Neutrophil (primary cell): ENCODE measurements at regions not wholly inside any gene's neighbourhood (a gene's known extent, or its start where the extent isn't known, plus 50 kb on each side); places are given as distances from the start of the nearest gene placed in this dataset.
"Not testable (repeated sequence)": the region's sequence is repeated elsewhere in the genome, so short reads cannot be mapped to it uniquely, and the experiment has no call there.

ENCODE experiments used
- H3K27ac ChIP-seq: fragments of 200-600 bp; sonication (generic); 2 replicates; pipeline ENCODE4 v1.5.1; 2016; ENCODE audit warnings: mild to moderate bottlenecking, moderate library complexity
- H3K27me3 ChIP-seq: fragments of 200-600 bp; sonication (generic); 2 replicates; pipeline ENCODE4 v1.6.0; 2016; ENCODE audit warnings: mild to moderate bottlenecking
- H3K36me3 ChIP-seq: fragments of 200-600 bp; sonication (generic); 2 replicates; pipeline ENCODE4 v1.5.1; 2017
- H3K4me1 ChIP-seq, 2 experiments: fragments of 200-600 bp in 1 of 2; sonication (generic) in 1 of 2; 1 replicate in 1 of 2; 2 replicates in 1 of 2; pipeline versions ENCODE4 v1.5.1 to v1.6.1; 2013 to 2016; ENCODE audit warnings: low read depth in 1 of 2, low read length in 1 of 2, mild to moderate bottlenecking in 1 of 2, moderate library complexity in 1 of 2; ENCODE audit not compliant: control insufficient read depth in 1 of 2, insufficient read depth in 1 of 2
- H3K4me3 ChIP-seq, 2 experiments: fragments of 200-600 bp in 1 of 2; sonication (generic) in 1 of 2; 1 replicate in 1 of 2; 2 replicates in 1 of 2; pipeline ENCODE4 v1.5.1; 2013 to 2016; ENCODE audit warnings: low read depth in 1 of 2, low read length in 1 of 2, mild to moderate bottlenecking in 1 of 2, moderate library complexity in 1 of 2
- H3K9me3 ChIP-seq: fragments of 200-600 bp; sonication (generic); 2 replicates; pipeline ENCODE4 v1.5.1; 2016
- CTCF ChIP-seq: fragments of 200-600 bp; sonication (generic); IDR thresholded peaks from 2 replicates; pipeline ENCODE4 v1.5.1; 2016; ENCODE audit warnings: antibody characterized with exemption

- Histone ChIP-seq H3K4me1 (no peaks in the 10 kb centered on the region), H3K27me3 (no peaks in the 10 kb centered on the region), H3K4me3 (no peak overlapping the region), H3K36me3 (peaks cover 11% of the 10 kb centered on the region), H3K27ac (no peak overlapping the region), H3K9me3 (no peaks in the 10 kb centered on the region)
- TF ChIP-seq CTCF, result no peak
Observed at GRCh38 chr9:92228628-92229027, 64.9 kb downstream of the IARS1 start.

- Histone ChIP-seq H3K27ac (no peak overlapping the region), H3K9me3 (no peaks in the 10 kb centered on the region), H3K4me3 (no peak overlapping the region), H3K27me3 (no peaks in the 10 kb centered on the region), H3K36me3 (peaks cover 27% of the 10 kb centered on the region), H3K4me1 (no peaks in the 10 kb centered on the region)
- no peak for TF ChIP-seq CTCF
Observed at GRCh38 chr9:92224177-92224576, 69.3 kb downstream of the IARS1 start.

- no peaks in the 10 kb centered on the region for H3K4me1 ChIP-seq
- no peak overlapping the region for H3K27ac ChIP-seq
- H3K36me3 ChIP-seq, result peaks cover 27% of the 10 kb centered on the region
- no peaks in the 10 kb centered on the region for H3K9me3 ChIP-seq
- no peaks in the 10 kb centered on the region for H3K27me3 ChIP-seq
- no peak for TF ChIP-seq CTCF
- no peak overlapping the region for H3K4me3 ChIP-seq
Observed at GRCh38 chr9:92223758-92224157, 69.7 kb downstream of the IARS1 start.

- no peaks in the 10 kb centered on the region for H3K27me3 ChIP-seq
- H3K9me3 ChIP-seq, result no peaks in the 10 kb centered on the region
- H3K36me3 ChIP-seq, result peaks cover 37% of the 10 kb centered on the region
- H3K27ac ChIP-seq, result no peak overlapping the region
- TF ChIP-seq CTCF, result no peak
- H3K4me1 ChIP-seq, result no peaks in the 10 kb centered on the region
- H3K4me3 ChIP-seq, result no peak overlapping the region
Observed at GRCh38 chr9:92208693-92209524, 84.6 kb downstream of the IARS1 start.

- Histone ChIP-seq H3K27me3 (no peaks in the 10 kb centered on the region), H3K36me3 (peaks cover 30% of the 10 kb centered on the region), H3K4me1 (no peaks in the 10 kb centered on the region), H3K27ac (no peak overlapping the region), H3K4me3 (no peak overlapping the region), H3K9me3 (no peaks in the 10 kb centered on the region)
- no peak for TF ChIP-seq CTCF
Observed at GRCh38 chr9:92206488-92206887, 87.0 kb downstream of the IARS1 start.

- not testable (repeated sequence) for H3K27me3 ChIP-seq, H3K9me3 ChIP-seq, H3K27ac ChIP-seq, H3K4me3 ChIP-seq, H3K4me1 ChIP-seq, H3K36me3 ChIP-seq
Observed at GRCh38 chr9:92203887-92204286, 88.7 kb upstream of the SPTLC1 start.

- H3K27ac ChIP-seq, H3K27me3 ChIP-seq, H3K9me3 ChIP-seq, H3K36me3 ChIP-seq, H3K4me1 ChIP-seq, H3K4me3 ChIP-seq: not testable (repeated sequence)
Observed at GRCh38 chr9:92198237-92198636, 83.0 kb upstream of the SPTLC1 start.
